OCI-LY7 (cell line): ENCODE measurements at regions not wholly inside any gene's neighbourhood (a gene's known extent, or its start where the extent isn't known, plus 50 kb on each side); places are given as distances from the start of the nearest gene placed in this dataset.

Experiments used
- BruUV-seq: library from RNA; stranded (reverse); fragments of 400-500 nt; replicated peaks from 2 replicates; lab custom pipeline; 2021; lab: Mats Ljungman, UMichigan
- CTCF ChIA-PET: fragments of 300-600 bp; sonication (Branson Sonifier 250); formaldehyde crosslinking; loops from one replicate; lab custom pipeline; 2022; ENCODE audit warnings: antibody characterized with exemption; ENCODE audit not compliant: unreplicated experiment; lab: Charles Lee
- POLR2A ChIA-PET: fragments of 300-600 bp; sonication (Branson Sonifier 250); formaldehyde crosslinking; loops from one replicate; lab custom pipeline; 2022; ENCODE audit warnings: antibody characterized with exemption; lab: Charles Lee
- DNase-seq: peaks from one replicate; pipeline ENCODE4 v3.0.0-alpha.2; 2015; ENCODE audit warnings: low spot score
- H2AFZ ChIP-seq: fragments of 200-600 bp; sonication (generic), shearing (Covaris generic); 2 replicates; pipeline ENCODE4 v1.6.1; 2014; ENCODE audit warnings: mild to moderate bottlenecking, antibody characterized with exemption, low read length, moderate library complexity
- H3K27ac ChIP-seq: fragments of 200-600 bp; sonication (generic); 2 replicates; pipeline ENCODE4 v1.5.1; 2014; ENCODE audit warnings: mixed run types, low read depth, mild to moderate bottlenecking, moderate library complexity, low read length, inconsistent platforms; ENCODE audit not compliant: poor library complexity, severe bottlenecking
- H3K36me3 ChIP-seq: fragments of 200-600 bp; sonication (generic); 2 replicates; pipeline ENCODE4 v1.6.1; 2014; ENCODE audit warnings: mild to moderate bottlenecking, antibody characterized with exemption, low read length, moderate library complexity, mixed read lengths; ENCODE audit not compliant: insufficient read depth
- H3K4me1 ChIP-seq: fragments of 200-600 bp; sonication (generic); 2 replicates; pipeline ENCODE4 v1.5.1; 2014; ENCODE audit warnings: mild to moderate bottlenecking, low read length; ENCODE audit not compliant: insufficient read depth, poor library complexity, severe bottlenecking
- H3K4me2 ChIP-seq: fragments of 200-600 bp; sonication (generic); 2 replicates; pipeline ENCODE4 v1.6.1; 2014; ENCODE audit warnings: mild to moderate bottlenecking, low read length
- H3K4me3 ChIP-seq: fragments of 200-600 bp; sonication (generic); 2 replicates; pipeline ENCODE4 v1.5.1; 2014; ENCODE audit warnings: mild to moderate bottlenecking, low read depth, low read length; ENCODE audit not compliant: poor library complexity, severe bottlenecking
- H3K79me2 ChIP-seq: fragments of 200-600 bp; sonication (generic); 2 replicates; pipeline ENCODE4 v1.6.1; 2016; ENCODE audit warnings: low read depth, mild to moderate bottlenecking, low read length, moderate library complexity, mixed read lengths; ENCODE audit not compliant: insufficient read depth
- H3K9me2 ChIP-seq: fragments of 200-600 bp; sonication (generic); 2 replicates; pipeline ENCODE4 v1.6.1; 2016; ENCODE audit warnings: mild to moderate bottlenecking, low read length, mixed read lengths; ENCODE audit not compliant: insufficient read depth
- H3K9me3 ChIP-seq: fragments of 200-600 bp; sonication (generic); 2 replicates; pipeline ENCODE4 v1.6.1; 2014; ENCODE audit warnings: mild to moderate bottlenecking, mixed run types, low read length, mixed read lengths
- H4K20me1 ChIP-seq: fragments of 200-600 bp; sonication (generic); 2 replicates; pipeline ENCODE4 v1.6.1; 2014; ENCODE audit warnings: mild to moderate bottlenecking, antibody characterized with exemption, low read length, moderate library complexity, mixed read lengths; ENCODE audit not compliant: insufficient read depth
- EZH2phosphoT487 ChIP-seq: fragments of 200-600 bp; sonication (generic); IDR thresholded peaks from 2 replicates; pipeline ENCODE4 v1.6.1; 2018; ENCODE audit warnings: low read depth, borderline replicate concordance, mild to moderate bottlenecking, mixed run types, antibody characterized with exemption, low read length, moderate library complexity, mixed read lengths
- intact Hi-C: fragments of 100-400 bp; cut with micrococcal nuclease; formaldehyde crosslinking; loops from one replicate; pipeline ENCODE4 v1.10.0; 2022; ENCODE audit not compliant: unreplicated experiment
- TF ChIP-seq, protein P1 (sequence below): fragments of 200-600 bp; sonication (generic); conservative IDR thresholded peaks from 2 replicates; pipeline ENCODE4 v1.5.1; 2014; ENCODE audit warnings: mild to moderate bottlenecking, antibody characterized with exemption, low read length, moderate library complexity, mixed read lengths

DNA sequence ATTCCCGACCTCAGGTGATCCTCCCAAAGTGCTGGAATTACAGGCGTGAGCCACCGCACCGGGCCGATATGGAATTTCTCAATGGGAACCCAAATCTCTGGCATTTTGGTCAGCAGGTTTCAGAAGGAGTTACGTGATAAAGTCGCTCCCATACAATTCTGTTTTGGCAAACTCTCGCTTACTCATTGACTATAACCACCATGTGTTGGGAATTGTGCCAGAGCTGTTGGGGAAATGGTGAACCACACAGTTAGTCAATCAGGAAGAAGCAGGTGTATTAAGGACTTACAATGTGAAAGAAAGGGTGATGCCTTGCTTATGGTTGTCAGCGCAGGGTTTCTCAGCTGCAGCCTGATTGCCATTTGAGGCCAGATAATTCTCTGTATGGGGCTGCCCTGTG lies 410.5 kb downstream of the QKI start:
- CTCF ChIA-PET, result no interaction called here
- intact Hi-C loops, result no loop called here
- H4K20me1 ChIP-seq, result no peaks in the 10 kb centered on the region

DNA sequence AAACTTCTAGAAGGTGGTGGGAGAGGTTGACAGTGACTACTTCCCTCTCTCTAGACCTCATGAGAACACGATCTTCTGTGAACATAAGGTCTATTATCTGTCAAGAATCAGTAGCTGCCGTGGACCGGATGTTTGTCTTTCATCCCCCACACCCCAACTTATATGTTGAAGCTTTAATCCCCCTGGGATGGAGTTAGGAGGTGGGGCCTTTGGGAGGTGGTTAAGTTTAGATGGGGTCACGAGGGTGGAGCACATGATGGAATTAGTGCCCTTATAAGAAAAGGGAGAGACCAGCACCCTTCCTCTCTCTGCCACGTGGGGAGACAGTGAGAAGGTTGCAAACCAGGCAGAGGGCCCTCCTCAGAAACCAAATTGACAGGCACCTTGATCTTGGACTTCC lies 409.1 kb downstream of the QKI start:
- H3K4me3 ChIP-seq, result no peak overlapping the region
- no peak overlapping the region for H3K27ac ChIP-seq
- no peak overlapping the region for H3K4me2 ChIP-seq
- CTCF ChIA-PET, result interaction anchor here (0.6 kb wide), 1 partner anchor 34 kb away, joined by 3 read pairs; no protein-coding TSS in a partner anchor
- no peak for DNase-seq
- no peaks in the 10 kb centered on the region for H3K36me3 ChIP-seq
- TF ChIP-seq EZH2phosphoT487, result no peak
- TF ChIP-seq, protein P1, sequence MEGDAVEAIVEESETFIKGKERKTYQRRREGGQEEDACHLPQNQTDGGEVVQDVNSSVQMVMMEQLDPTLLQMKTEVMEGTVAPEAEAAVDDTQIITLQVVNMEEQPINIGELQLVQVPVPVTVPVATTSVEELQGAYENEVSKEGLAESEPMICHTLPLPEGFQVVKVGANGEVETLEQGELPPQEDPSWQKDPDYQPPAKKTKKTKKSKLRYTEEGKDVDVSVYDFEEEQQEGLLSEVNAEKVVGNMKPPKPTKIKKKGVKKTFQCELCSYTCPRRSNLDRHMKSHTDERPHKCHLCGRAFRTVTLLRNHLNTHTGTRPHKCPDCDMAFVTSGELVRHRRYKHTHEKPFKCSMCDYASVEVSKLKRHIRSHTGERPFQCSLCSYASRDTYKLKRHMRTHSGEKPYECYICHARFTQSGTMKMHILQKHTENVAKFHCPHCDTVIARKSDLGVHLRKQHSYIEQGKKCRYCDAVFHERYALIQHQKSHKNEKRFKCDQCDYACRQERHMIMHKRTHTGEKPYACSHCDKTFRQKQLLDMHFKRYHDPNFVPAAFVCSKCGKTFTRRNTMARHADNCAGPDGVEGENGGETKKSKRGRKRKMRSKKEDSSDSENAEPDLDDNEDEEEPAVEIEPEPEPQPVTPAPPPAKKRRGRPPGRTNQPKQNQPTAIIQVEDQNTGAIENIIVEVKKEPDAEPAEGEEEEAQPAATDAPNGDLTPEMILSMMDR, result 0 out of 2 replicates have a peak, but pooled peaks have one; percentile 27
- H3K9me3 ChIP-seq, result no peaks in the 10 kb centered on the region
- intact Hi-C loops, result no loop called here
- no peak overlapping the region for H2AFZ ChIP-seq
- no peaks in the 10 kb centered on the region for H3K9me2 ChIP-seq
- no peaks in the 10 kb centered on the region for H3K79me2 ChIP-seq
- no peaks in the 10 kb centered on the region for H4K20me1 ChIP-seq
- POLR2A ChIA-PET, result interaction anchor here (0.6 kb wide), 1 partner anchor 398 kb away, joined by 4 read pairs; no protein-coding TSS in a partner anchor
- no TSS peak for BruUV-seq
- no peaks in the 10 kb centered on the region for H3K4me1 ChIP-seq

More for the DNA sequence above, 410.5 kb downstream of the QKI start:
- Histone ChIP-seq H3K9me2 (no peaks in the 10 kb centered on the region), H3K4me1 (no peaks in the 10 kb centered on the region), H3K9me3 (no peaks in the 10 kb centered on the region), H3K4me2 (no peak overlapping the region), H3K4me3 (no peak overlapping the region), H2AFZ (no peak overlapping the region), H3K36me3 (no peaks in the 10 kb centered on the region), H3K27ac (no peak overlapping the region), H3K79me2 (no peaks in the 10 kb centered on the region)
- TF ChIP-seq, protein P1, result no peak
- no peak for TF ChIP-seq EZH2phosphoT487
- DNase-seq, result no peak
- POLR2A ChIA-PET, result no interaction called here
- BruUV-seq, result no TSS peak

DNA sequence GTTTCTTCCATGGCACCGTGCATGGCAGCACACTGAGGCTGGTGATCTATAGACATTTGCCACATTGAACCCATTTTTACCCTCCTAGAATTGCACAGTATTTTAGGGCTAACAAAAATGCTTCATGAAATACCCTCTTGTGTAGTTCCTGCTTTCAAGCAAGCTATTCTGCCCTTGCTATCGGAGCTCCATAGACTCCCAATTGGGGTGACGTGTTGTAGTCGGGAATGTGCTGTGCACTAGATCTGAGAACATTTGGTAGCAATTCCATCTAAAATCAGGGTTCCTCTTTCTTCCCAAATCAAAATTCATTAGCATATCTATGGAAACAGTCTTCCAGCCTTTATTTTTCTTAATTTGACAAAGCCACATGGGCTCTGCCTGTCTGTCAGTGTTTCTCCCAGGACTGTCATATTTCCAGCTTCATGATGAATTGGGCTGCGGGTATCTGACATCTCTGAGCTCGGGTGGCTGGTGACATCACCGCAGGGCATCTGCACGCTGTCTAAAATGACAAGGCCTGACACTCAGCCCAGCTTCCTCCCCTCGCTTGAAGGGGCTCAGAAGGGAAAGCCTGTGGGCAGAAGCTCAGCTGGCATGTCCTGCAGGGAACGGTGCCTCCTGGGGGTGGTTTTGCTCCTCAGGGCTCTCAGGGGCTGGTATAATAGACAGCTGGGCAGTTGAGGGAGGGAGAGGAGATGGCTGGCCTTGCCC lies 406.4 kb downstream of the QKI start:
- Histone ChIP-seq H3K4me3 (no peak overlapping the region), H3K4me2 (no peak overlapping the region), H3K9me3 (no peaks in the 10 kb centered on the region), H3K9me2 (no peaks in the 10 kb centered on the region), H3K36me3 (no peaks in the 10 kb centered on the region), H3K79me2 (no peaks in the 10 kb centered on the region), H4K20me1 (no peaks in the 10 kb centered on the region), H3K4me1 (no peaks in the 10 kb centered on the region), H3K27ac (no peak overlapping the region), H2AFZ (no peak overlapping the region)
- ChIA-PET POLR2A (no interaction called here), CTCF (no interaction called here)
- BruUV-seq, result no TSS peak
- TF ChIP-seq, protein P1, result no peak
- no peak for TF ChIP-seq EZH2phosphoT487
- DNase-seq, result no peak
- intact Hi-C loops, result no loop called here
